GM19467 (cell line): ENCODE measurements at regions not wholly inside any gene's neighbourhood (a gene's known extent, or its start where the extent isn't known, plus 50 kb on each side); places are given as distances from the start of the nearest gene placed in this dataset.
"Not testable (repeated sequence)": the region's sequence is repeated elsewhere in the genome, so short reads cannot be mapped to it uniquely, and the experiment has no call there.

Source experiments
- ATAC-seq: cut with Tn5 transposase; IDR thresholded peaks from one replicate; pipeline ENCODE4 v1.9.1; 2021; ENCODE audit warnings: mild to moderate bottlenecking, moderate library complexity; ENCODE audit not compliant: unreplicated experiment

DNA sequence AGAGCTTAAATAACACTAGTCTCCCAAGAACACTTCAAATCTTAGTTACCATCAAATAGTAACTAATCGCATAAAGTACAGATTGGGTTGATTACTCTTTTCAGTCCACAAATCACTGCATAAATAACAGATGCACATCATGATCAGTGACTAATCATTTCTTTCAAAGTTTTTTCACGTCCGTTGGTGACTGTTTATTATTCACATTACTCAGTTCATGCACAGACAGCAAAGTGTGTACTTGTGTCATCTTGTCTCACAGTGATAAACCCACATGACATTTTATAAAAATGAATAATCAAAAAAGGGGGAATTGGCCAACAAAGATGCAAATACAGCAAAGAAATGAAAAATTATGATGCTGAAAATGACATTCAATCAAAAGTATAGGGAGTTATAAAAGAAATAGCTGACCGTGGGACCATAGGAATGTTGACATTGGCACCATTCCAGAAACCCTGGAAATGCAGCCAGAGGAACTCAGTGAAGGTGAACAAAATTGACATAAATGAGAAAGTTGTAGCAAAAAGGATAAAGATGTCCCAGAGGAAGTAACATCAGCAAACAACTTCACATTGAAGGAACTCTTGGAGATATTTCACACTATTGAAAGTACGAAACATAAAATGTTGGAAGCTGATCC, 161.5 kb downstream of the SOX3 start:
- ATAC-seq: no peak

DNA sequence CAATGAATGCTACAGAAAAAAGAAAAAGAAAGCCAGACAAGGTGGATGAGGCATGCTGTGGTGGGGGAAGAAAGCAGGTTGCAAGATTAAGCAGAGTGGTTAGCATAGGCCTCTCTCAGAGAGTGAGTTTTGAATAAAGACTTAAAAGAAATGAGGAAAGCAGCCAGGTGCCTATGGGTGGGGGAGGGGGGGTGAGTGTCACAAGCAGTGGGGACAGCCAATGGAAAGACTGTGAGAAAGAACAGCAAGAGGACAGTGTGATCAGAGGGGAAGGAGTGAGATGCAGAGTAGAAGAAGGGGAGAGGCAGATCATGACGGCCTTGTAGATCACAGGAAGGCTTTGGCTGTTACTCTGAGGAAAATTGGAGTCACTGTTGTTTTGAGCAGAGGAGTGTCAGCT, 162.5 kb downstream of the SOX3 start:
- no peak for ATAC-seq

DNA sequence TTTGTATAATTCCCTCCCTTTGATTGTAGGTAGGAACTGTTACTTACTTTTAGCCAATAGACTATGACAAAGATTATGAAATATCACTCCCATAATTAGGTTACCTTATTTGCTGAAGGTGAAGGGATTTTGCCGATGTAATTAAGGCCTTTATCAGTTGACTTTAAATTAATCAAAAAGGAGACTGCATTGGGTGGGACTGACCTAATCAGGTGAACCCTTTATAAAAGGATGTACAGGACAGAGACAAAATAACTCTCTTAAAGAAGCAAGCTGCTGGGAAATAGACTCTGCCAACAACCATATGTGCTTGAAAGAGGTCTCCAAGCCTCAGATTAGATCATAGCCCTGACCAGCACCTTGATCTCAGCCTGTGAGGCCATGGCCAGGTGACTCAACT, 167.6 kb downstream of the SOX3 start:
- no peak for ATAC-seq

DNA sequence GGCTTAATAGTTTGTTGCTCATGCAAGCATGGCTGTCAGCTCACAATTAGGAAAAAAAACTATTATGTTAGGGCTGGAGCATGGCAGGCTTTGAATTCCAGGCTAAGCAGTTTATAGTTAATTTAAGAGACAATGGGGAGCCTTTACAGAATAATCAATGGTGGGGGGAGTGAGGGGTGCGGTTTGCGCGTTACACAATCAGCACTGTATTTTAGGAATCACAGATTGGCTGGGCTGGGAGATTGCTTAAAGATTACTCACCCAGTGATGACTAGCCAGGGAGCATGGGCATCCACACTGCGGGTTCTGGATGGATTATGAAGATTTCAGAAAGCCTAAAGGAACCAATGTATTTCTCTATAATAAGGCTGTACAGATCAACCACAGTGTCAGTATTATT, 186.6 kb downstream of the SOX3 start:
- no peak for ATAC-seq

DNA sequence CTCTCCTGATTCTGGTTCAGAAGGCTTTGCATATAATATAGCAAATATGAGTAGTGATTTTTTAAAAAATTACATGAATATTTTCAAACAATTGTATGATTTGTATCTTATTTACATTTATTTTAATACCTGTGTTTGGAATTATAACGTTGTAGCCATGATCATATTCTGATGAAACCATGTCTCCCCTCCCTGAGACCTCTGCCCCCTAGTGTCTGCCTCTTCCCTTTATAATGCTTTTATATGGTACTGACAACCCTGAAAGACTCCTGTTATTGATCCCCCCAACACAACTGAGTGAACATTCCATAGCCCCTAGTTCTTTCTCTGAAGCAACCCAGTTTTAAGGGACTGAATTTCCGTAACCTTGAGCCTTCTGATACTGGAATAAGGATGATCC, 187.4 kb downstream of the SOX3 start:
- ATAC-seq: no peak

DNA sequence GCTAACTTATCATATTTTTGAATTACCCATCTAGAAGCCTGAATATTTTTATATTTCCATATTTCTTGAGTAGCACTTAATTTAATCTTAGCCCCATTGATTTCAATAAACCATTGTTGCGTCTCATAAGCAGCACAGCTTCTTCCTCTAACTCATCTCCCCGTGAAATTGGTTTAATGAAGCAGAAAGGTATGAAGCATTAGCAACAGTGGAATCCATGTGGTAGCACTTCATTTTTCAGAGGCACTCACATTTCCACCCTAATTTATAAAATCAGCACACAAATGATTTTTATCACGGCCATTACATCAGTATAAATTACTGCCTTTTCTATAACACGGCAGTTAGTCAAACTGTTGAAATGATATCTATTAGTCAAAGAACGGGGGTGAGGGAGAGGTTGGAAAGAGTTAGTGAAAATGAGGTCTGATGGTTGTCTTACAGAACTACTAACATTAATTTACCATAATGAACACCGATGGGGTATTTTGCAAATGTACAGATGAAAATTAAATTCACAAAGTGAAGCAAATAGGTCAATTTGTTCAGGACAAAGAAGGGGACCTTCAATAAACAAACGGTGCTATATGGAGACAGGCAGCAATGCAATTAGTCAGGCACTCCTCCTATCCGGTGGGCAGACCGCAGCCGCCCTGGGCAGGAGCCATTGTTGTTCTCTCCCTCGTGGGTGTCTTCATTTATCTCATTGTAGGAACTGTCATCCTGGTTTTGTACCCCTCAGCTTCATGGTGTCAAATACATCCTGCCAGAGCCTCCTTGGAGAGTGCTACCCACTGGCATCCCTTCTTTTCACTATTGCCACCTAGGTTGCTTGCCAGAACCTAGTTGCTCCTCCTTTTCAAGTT, 205.7 kb downstream of the SOX3 start:
- ATAC-seq: no peak

DNA sequence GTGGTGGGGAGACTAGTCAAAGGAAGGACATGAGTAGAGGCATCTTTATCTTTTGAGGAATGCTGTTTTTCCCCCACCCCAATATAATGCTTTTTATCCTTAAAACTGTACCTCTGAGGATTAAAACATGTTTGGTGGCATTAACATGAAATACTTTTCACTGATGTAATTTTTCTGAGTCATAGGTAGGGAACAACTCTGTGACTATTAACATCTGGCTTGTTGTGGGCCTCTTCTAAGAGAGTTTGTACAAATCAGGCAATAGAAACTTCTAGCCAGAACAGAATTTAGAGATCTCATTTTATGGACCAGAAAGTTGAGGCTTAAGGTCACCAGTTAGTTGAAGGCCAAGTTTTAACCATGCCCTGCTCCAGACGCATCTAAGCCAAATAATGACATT, 207.6 kb downstream of the SOX3 start:
- no peak for ATAC-seq

DNA sequence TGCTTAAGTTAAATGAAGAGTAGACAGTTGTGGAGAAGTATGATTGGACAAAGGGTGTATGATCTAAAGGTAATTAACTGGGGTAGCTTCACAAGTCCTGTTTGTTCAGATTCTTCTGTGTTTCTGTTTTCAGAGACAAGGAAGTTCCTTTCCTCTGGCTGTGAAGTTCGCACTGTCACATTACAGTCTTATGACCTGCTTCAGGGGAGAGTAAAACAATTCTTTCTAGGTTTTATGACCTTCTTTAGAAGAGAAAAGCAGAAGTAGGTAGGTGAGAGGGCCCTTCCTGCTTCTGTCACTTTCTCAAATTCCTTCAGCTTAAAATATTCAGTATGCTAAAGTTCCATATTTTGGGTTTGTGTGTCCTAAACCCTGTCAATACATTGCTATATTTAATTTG, 211.9 kb downstream of the SOX3 start:
- no peak for ATAC-seq

DNA sequence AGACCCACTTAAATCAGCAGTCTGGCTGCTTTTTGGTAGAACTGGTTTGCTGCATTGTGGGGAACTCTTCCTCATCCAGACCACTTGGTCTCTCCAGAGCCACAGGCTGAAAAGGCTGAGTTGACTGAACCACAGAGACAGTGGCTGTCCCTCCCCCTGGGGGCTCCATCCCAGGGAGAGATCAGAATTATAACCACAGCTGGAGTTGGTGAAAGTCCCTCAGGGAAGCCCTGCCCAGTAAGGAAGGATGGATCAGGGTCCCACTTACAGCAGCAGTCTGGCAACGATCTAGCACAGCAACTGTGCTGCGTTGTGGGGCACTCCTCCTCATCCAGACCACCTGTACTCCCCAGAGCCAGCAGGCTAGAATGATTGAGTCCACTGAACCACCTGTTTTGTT, 212.7 kb downstream of the SOX3 start:
- ATAC-seq: no peak

DNA sequence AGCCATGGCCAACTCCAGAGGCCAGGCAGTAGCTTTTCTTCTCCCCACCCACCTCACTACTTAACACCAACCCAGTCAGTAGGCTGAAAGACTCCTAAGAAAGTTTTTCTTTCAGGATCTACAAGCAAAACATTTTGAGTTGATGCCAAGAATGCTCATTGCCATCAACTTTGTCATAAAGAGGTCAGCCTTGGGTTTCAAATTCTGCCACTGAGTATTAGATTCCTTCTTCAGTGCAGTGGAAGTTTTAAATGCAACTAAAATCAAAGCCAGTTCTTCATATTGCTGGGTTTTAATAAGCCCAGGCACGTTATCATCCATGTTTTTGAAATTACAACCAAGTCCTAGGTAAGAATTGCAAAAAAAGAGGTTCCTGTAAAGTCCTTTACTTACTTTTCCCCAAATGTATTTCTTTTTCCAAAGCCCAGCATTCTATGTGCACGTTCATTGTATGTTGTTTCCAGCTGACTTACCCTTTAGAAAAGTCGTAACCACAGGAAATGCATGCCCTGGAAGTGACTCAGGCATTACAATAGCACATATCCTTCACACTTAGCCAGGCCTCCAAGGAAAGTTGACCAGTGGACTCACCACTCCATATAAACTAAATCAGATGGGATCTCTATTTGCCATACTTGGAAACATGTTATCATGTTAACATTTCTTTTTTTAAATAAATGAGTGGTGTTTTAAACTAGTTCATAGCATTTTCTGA, 229.9 kb downstream of the SOX3 start:
- ATAC-seq: no peak

DNA sequence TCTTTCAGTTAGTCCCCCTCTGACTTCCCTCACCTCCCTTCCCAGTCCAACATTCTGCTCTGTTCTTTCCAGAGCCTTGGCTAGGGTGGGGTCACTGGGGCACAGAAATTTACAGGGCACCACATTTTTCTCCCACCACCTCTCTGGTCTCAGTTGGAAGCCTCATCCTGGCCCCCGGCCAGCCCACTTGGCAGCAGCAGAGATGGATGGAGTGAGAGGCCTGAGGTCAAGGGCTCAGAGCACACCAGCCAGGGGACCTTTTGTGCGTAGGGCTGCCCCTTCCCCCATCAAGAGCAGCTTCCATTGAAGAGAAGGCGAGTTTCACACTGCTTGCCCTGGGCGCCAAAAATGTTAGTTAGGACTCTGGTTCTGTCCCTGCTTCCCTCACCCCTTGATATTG, 230.9 kb downstream of the SOX3 start:
- no peak for ATAC-seq

DNA sequence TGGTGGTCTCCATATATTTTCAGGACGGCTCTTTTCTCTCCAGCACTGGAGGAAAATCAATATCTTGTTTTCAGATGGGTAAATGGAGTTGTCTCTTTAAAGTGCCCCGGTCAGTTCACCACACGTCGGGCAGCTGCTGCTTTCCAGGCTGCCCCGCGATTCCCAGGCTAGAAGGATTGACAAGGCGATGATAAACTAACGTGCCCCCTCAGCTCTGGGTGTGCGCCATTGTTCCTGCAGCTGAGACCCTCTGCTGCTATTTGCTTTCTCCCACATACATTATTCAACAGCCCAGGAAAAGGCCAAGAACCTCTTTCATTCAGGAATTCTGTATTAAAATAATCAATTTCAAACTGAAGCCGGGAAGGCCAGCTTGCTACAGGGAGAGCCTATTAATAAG, 254.5 kb downstream of the SOX3 start:
- no peak for ATAC-seq

DNA sequence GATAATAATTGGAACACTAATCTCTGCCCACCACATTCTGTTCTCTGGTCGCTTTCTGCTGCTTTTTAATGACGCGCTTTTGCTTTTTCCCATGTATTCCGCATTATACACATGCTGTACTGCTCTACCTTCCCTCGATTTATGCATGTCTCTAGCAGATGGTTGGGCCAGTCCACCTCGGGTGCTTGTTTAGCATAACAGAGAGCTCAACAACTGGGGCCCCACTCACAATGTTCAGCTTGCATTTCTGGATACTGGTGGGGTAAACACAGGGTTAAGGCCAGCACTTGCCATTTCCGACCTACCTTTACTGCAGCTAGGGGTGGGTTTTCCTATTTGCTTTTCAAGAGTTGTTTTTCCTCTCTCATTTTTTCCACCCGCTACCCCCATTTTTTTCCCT, 255.8 kb downstream of the SOX3 start:
- ATAC-seq: no peak

DNA sequence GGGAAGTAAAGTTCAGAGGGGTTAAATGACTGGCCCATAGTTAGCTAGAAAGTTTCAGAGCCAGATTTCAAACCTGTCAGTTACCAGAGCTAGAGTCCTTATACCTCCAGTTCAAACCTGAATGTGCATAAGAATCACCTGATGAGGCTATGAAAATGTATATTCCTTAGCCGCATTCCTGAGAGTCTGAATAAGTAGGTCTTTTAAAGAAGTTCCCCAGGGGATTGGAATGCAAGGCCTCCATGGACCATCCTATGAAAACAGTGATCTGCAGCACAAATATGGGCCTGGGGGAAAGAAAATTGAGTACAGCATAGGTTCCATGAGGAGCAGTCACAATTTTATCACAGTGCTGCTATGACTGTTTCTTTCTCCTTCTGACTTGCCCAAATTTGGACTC, 263.9 kb upstream of the CXorf66 start:
- ATAC-seq: no peak

DNA sequence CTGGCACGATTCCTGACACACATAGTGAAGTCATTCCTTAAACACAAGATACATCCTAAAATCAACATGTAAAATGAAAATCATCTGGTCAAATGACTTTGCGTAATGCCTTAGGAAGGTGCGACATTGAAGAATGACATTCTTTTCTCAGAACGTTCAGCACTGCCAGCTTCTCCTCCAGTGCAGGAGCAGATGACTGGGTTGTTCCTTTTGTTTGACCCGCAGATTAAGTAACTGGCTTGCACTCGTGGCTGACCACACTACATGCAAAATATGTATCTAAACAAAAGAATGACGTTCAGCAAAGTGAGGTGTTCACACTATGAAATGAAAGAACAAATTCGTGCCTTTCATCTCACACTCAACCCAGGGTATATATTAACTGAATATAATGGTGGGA, 260.7 kb upstream of the CXorf66 start:
- not testable (repeated sequence) for ATAC-seq

DNA sequence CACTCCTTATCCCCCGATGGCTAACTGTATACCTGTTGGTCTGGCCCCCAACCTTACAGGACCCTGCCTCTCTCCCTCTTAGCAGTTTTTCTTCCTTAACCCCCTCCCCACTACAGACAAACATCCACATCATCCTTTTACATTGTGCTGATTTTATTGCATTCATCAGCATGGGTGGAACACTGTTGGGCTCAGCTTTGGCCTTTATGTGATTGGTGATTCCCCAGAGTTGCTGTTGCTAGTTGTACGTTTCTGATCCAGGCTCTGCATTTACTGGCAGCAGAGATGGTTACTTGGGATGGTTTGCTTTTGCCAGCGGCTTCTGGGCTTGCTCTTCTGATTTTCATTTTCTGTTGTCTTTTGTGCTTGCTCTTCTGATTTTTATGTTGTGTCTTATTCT, 250.6 kb upstream of the CXorf66 start:
- ATAC-seq: not testable (repeated sequence)

DNA sequence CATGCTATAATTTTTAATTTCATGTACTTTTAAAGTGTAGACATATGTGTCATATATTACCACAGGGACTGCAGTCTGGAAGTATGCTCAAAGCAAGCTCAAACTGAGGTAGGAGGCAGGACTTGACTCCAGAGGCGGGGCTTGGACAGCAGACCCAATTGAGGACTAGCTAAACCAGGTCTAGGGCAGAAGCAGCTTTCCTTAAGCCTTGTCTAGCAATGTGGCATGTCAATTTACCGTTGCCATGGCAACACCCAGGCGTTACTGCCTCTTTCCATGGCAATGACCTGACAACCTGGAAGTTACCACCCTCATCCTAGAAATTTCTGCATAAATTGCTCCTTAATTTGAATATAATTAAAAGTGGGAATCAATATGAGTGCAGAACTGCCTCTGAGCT, 249.2 kb upstream of the CXorf66 start:
- not testable (repeated sequence) for ATAC-seq

DNA sequence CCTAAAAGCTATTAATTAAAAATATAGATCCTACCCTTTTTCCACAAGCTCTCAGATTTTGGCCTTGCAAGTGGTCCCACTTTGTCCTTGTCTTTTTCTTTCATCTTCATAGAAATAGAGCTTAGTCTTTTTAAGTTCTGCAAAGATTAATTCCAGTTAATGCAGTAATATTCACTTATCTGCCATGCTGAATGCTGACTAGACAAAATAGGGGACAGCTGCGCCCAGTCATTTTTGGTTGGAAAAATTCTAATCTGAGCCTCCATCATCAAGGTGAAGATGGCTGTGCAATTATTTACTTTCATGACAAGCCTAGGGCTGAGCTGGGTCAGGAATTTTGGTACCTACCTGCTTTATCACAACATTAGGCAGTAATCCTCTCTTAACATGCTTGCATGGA, 241.3 kb upstream of the CXorf66 start:
- no peak for ATAC-seq

DNA sequence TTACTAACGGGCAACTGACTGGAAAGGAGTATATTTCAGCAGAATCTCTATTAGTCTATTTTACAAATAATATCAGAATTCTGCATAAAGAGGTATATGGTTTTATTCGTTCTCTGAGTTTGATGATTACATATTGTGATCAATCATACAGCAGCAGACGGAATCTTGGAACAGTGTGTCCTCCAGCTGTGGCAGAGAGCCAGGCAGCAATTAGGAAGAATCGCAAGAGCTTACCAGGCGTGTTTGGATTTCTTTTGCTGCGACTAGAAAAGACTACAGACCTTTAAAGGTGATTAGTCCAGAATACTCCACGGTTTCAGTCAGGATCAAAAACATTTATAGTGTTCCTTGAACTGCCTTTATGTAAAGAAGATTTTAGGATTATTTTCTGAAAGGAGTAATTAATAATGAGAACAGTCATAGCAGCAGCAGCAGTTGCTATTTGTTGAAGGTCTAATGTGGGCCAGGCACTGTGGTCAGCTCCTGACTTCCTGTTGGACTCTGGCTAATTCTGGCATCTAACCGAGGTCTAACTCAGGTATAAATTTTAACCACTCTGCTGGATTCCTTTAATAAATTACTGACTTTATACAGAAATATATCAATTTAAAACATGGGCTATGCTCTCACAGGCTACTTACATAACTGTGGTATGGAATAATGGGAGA, 225.3 kb upstream of the CXorf66 start:
- ATAC-seq: no peak

DNA sequence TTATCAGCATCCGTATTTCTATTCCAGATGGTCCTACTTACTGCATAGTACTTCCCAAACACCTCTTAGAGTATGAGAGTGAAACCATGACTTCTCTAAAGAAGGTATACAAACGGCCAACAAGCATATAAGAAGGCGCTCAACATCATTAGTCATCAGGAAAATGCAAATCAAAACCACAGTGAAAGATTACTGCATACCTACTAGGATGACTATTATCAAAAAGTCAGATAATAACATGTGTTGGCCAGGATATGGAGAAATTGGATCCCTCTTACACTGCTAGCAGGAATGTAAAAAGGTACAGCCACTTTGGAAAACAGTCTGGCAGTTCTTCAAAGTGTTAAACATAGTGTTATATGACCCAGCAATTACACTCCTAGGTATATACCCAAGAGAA, 215.3 kb upstream of the CXorf66 start:
- ATAC-seq: no peak

DNA sequence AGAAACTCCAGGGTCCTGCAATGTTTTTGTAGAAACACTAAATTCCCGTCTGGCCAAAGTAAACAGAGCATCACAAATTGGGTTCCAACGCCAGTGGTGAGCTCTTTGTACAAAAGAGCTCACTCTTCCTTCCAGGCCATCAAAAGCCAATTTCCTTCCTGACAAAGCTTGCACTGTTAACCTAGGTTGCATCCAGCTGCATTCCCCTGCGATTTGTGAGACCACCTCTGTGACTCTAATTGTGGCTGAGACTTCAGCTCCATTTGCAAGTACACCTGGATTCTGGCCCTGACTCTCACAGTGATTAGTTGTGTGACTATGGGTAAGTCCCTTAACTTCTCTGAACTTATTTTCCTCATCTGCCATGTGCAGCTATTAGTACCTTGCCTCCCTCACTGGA, 212.5 kb upstream of the CXorf66 start:
- ATAC-seq: no peak
